ENCODE measurements at regions not wholly inside any gene's neighbourhood (a gene's known extent, or its start where the extent isn't known, plus 50 kb on each side); places are given as distances from the start of the nearest gene placed in this dataset.

DNA sequence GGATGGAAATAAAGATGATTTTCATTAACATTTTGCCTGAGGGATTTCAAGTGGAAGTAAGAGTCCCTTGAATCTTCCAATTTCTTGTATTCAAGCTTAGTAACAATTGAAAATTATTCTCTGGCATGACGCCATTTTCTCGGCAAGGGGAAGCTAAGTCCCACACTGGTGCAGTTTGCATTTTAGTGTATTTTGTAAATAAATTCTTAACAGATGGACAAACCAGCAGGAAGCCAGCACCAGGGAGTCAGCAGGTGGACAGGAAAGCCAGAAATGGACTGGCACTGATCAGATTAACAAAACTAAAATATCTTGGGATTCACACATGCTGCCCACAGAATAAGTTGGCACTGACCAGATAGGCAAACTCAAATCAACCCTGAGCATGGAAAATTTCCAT, 311.3 kb downstream of the LRRIQ3 start:
- TF ChIP-seq, protein P1, sequence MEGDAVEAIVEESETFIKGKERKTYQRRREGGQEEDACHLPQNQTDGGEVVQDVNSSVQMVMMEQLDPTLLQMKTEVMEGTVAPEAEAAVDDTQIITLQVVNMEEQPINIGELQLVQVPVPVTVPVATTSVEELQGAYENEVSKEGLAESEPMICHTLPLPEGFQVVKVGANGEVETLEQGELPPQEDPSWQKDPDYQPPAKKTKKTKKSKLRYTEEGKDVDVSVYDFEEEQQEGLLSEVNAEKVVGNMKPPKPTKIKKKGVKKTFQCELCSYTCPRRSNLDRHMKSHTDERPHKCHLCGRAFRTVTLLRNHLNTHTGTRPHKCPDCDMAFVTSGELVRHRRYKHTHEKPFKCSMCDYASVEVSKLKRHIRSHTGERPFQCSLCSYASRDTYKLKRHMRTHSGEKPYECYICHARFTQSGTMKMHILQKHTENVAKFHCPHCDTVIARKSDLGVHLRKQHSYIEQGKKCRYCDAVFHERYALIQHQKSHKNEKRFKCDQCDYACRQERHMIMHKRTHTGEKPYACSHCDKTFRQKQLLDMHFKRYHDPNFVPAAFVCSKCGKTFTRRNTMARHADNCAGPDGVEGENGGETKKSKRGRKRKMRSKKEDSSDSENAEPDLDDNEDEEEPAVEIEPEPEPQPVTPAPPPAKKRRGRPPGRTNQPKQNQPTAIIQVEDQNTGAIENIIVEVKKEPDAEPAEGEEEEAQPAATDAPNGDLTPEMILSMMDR (conservative IDR thresholded peaks at IDR 0.05; ENCODE audit: low read depth in 2 of 2): no peak
- TF ChIP-seq EZH2 (IDR thresholded peaks at IDR 0.05; ENCODE audit: low read depth, unreplicated experiment) (no peak), EZH2phosphoT487 (IDR thresholded peaks at IDR 0.05; ENCODE audit: unreplicated experiment) (no peak), ZNF114 (CRISPR knock-in tag; IDR thresholded peaks at IDR 0.05) (no peak), NANOG (IDR thresholded peaks at IDR 0.05; ENCODE audit: borderline replicate concordance) (no peak)

Data from GM23338 (cell line).